H1 (cell line): ENCODE measurements at regions not wholly inside any gene's neighbourhood (a gene's known extent, or its start where the extent isn't known, plus 50 kb on each side); places are given as distances from the start of the nearest gene placed in this dataset.

Experiments used
- CTCF ChIA-PET: fragments of 300-600 bp; sonication (Branson Sonifier 250); formaldehyde crosslinking; loops from one replicate; lab custom pipeline; 2021; ENCODE audit not compliant: partially characterized antibody; lab: Charles Lee
- POLR2A ChIA-PET: fragments of 300-600 bp; sonication (Branson Sonifier 250); formaldehyde crosslinking; loops from one replicate; lab custom pipeline; 2021; ENCODE audit warnings: inconsistent platforms; ENCODE audit not compliant: partially characterized antibody; lab: Charles Lee
- DNase-seq, 2 experiments: peaks; one replicate each; pipeline versions ENCODE4 v3.0.0 to v3.0.0-alpha.2; 2010 to 2022; ENCODE audit warnings: low spot score in 2 of 2, low read depth in 1 of 2, mixed read lengths in 1 of 2
- FAIRE-seq: peaks from 2 replicates; lab custom pipeline; 2011; peaks lifted over from hg19 to GRCh38; lab: Jason Lieb, UNC
- H2AFZ ChIP-seq: 2 replicates; pipeline ENCODE4 v1.8.1; 2012; ENCODE audit warnings: low read length, inconsistent platforms
- H2AK5ac ChIP-seq: 2 replicates; pipeline ENCODE4 v1.6.1; 2013; ENCODE audit warnings: low read depth, low read length
- H2BK120ac ChIP-seq: replicated peaks from 2 replicates; pipeline ENCODE3; 2013; ENCODE audit warnings: low read depth, low read length, inconsistent platforms
- H2BK12ac ChIP-seq: 2 replicates; pipeline ENCODE4 v1.6.1; 2013; ENCODE audit warnings: low read depth, low read length
- H2BK15ac ChIP-seq: 2 replicates; pipeline ENCODE4 v1.6.1; 2013; ENCODE audit warnings: low read length
- H2BK20ac ChIP-seq: 2 replicates; pipeline ENCODE4 v1.6.1; 2013; ENCODE audit warnings: low read length
- H2BK5ac ChIP-seq: 2 replicates; pipeline ENCODE4 v1.6.1; 2013; ENCODE audit warnings: low read depth, low read length
- H3K14ac ChIP-seq: 2 replicates; pipeline ENCODE4 v1.6.1; 2013; ENCODE audit warnings: inconsistent platforms; ENCODE audit not compliant: insufficient read length
- H3K18ac ChIP-seq: 2 replicates; pipeline ENCODE4 v1.6.1; 2013; ENCODE audit warnings: low read length; ENCODE audit errors: extremely low read depth
- H3K23ac ChIP-seq: 2 replicates; pipeline ENCODE4 v1.6.1; 2013; ENCODE audit warnings: inconsistent platforms; ENCODE audit not compliant: insufficient read length
- H3K23me2 ChIP-seq: 2 replicates; pipeline ENCODE4 v1.6.1; 2013; ENCODE audit warnings: low read depth, low read length
- H3K27ac ChIP-seq: 2 replicates; pipeline ENCODE4 v1.6.1; 2011; ENCODE audit warnings: low read depth, low read length, inconsistent platforms
- H3K27me3 ChIP-seq, 4 experiments: replicated peaks in 1 of 4; 1 replicate in 1 of 4; 2 replicates in 3 of 4; pipeline versions ENCODE4 v1.6.1 to v1.8.1; 2011 to 2013; ENCODE audit warnings: low read length in 3 of 4, mild to moderate bottlenecking in 3 of 4, inconsistent platforms in 2 of 4, mixed read lengths in 2 of 4, moderate library complexity in 1 of 4; ENCODE audit not compliant: control insufficient read depth in 3 of 4, insufficient read depth in 3 of 4; ENCODE audit errors: extremely low read depth in 1 of 4
- H3K36me3 ChIP-seq, 4 experiments: 2 replicates each; pipeline versions ENCODE4 v1.6.1 to v1.8.1; 2011 to 2013; ENCODE audit warnings: mild to moderate bottlenecking in 4 of 4, low read length in 3 of 4, moderate library complexity in 2 of 4, control low read depth in 1 of 4, inconsistent platforms in 1 of 4; ENCODE audit not compliant: insufficient read depth in 4 of 4, control insufficient read depth in 2 of 4
- H3K4ac ChIP-seq: replicated peaks from 2 replicates; pipeline ENCODE3; 2013; ENCODE audit warnings: low read length, low read depth, mixed read lengths, inconsistent platforms; ENCODE audit not compliant: insufficient read length
- H3K4me1 ChIP-seq, 4 experiments: replicated peaks in 1 of 4; 1 replicate in 1 of 4; 2 replicates in 3 of 4; pipeline versions ENCODE4 v1.6.1 to v1.8.1; 2011 to 2013; ENCODE audit warnings: low read length in 3 of 4, inconsistent platforms in 2 of 4, mixed read lengths in 1 of 4; ENCODE audit not compliant: insufficient read depth in 4 of 4, control insufficient read depth in 3 of 4
- H3K4me2 ChIP-seq, 2 experiments: 2 replicates each; pipeline versions ENCODE4 v1.6.1 to v1.8.1; 2011 to 2013; ENCODE audit warnings: low read depth in 2 of 2, low read length in 2 of 2, control low read depth in 1 of 2, inconsistent platforms in 1 of 2, mild to moderate bottlenecking in 1 of 2; ENCODE audit not compliant: insufficient read depth in 1 of 2
- H3K4me3 ChIP-seq, 4 experiments: fragments of 200-600, 300-600 bp in 1 of 4; sonication (generic), shearing (Covaris generic), sonication (Bioruptor Twin) in 1 of 4; 2 replicates each; pipeline versions ENCODE4 v1.5.1 to v1.8.1; 2011 to 2016; ENCODE audit warnings: low read length in 4 of 4, low read depth in 3 of 4, control low read depth in 2 of 4, inconsistent platforms in 2 of 4, mild to moderate bottlenecking in 2 of 4, mixed read lengths in 1 of 4, moderate library complexity in 1 of 4; ENCODE audit not compliant: insufficient read depth in 2 of 4; ENCODE audit errors: extremely low read depth in 1 of 4
- H3K56ac ChIP-seq: replicated peaks from 2 replicates; pipeline ENCODE3; 2013; ENCODE audit warnings: low read depth, mild to moderate bottlenecking, mixed read lengths, low read length, inconsistent platforms; ENCODE audit not compliant: insufficient read length
- H3K79me1 ChIP-seq: 2 replicates; pipeline ENCODE4 v1.6.1; 2013; ENCODE audit warnings: low read depth, low read length, control low read depth
- H3K79me2 ChIP-seq, 2 experiments: 2 replicates each; pipeline versions ENCODE4 v1.6.1 to v1.8.1; 2012 to 2013; ENCODE audit warnings: low read length in 2 of 2, mild to moderate bottlenecking in 2 of 2, inconsistent platforms in 1 of 2; ENCODE audit not compliant: insufficient read depth in 2 of 2, control insufficient read depth in 1 of 2
- H3K9ac ChIP-seq, 4 experiments: replicated peaks in 1 of 4; 1 replicate in 1 of 4; 2 replicates in 3 of 4; pipeline versions ENCODE4 v1.6.1 to v1.8.1; 2011 to 2013; ENCODE audit warnings: low read depth in 3 of 4, low read length in 3 of 4, control low read depth in 2 of 4, mild to moderate bottlenecking in 2 of 4, moderate library complexity in 2 of 4, inconsistent platforms in 1 of 4; ENCODE audit errors: extremely low read depth in 1 of 4
- H3K9me3 ChIP-seq, 2 experiments: 2 replicates each; pipeline versions ENCODE4 v1.6.1 to v1.8.1; 2012 to 2013; ENCODE audit warnings: mild to moderate bottlenecking in 2 of 2, moderate library complexity in 2 of 2, control low read depth in 1 of 2, inconsistent platforms in 1 of 2, low read depth in 1 of 2, low read length in 1 of 2, mixed read lengths in 1 of 2; ENCODE audit not compliant: insufficient read depth in 2 of 2
- H4K20me1 ChIP-seq, 2 experiments: replicated peaks in 1 of 2; 2 replicates each; pipeline versions ENCODE3 to v1.8.1; 2011 to 2013; ENCODE audit warnings: inconsistent platforms in 2 of 2, low read length in 2 of 2, mild to moderate bottlenecking in 1 of 2; ENCODE audit not compliant: insufficient read depth in 2 of 2, control insufficient read depth in 1 of 2
- H4K5ac ChIP-seq: 2 replicates; pipeline ENCODE4 v1.6.1; 2013; ENCODE audit warnings: low read length, low read depth, mixed read lengths, inconsistent platforms; ENCODE audit not compliant: insufficient read length
- H4K8ac ChIP-seq: 2 replicates; pipeline ENCODE4 v1.8.0; 2013; ENCODE audit warnings: mild to moderate bottlenecking, moderate library complexity, low read length, inconsistent platforms; ENCODE audit not compliant: insufficient read depth; ENCODE audit errors: extremely low read depth
- H4K91ac ChIP-seq: replicated peaks from 2 replicates; pipeline ENCODE3; 2013; ENCODE audit warnings: low read length, mixed read lengths, inconsistent platforms; ENCODE audit not compliant: insufficient read length
- ASH2L ChIP-seq: fragments of 200-600, 300-600 bp; sonication (generic); IDR thresholded peaks from one replicate; pipeline ENCODE4 v1.7.1; 2017; ENCODE audit warnings: low read length
- HDAC6 ChIP-seq: IDR thresholded peaks from one replicate; pipeline ENCODE4 v1.7.1; 2012; ENCODE audit warnings: low read depth, mild to moderate bottlenecking, inconsistent platforms, low read length, moderate library complexity
- MAFK ChIP-seq: IDR thresholded peaks from 2 replicates; pipeline ENCODE4 v1.6.1; 2012; ENCODE audit warnings: low read depth, mild to moderate bottlenecking, improper control_type of control experiment, low read length
- NANOG ChIP-seq: IDR thresholded peaks from 2 replicates; pipeline ENCODE4 v1.6.1; 2011; ENCODE audit warnings: low read length, low read depth, mild to moderate bottlenecking, inconsistent platforms; ENCODE audit not compliant: insufficient read depth, poor library complexity, severe bottlenecking
- POLR2AphosphoS5 ChIP-seq: IDR thresholded peaks from 2 replicates; pipeline ENCODE4 v1.6.1; 2011; ENCODE audit warnings: low read depth, low read length
- POU5F1 ChIP-seq: IDR thresholded peaks from 2 replicates; pipeline ENCODE4 v1.6.1; 2011; ENCODE audit warnings: low read depth, mild to moderate bottlenecking, low read length, moderate library complexity
- RAD21 ChIP-seq, 2 experiments: IDR thresholded peaks in 1 of 2; conservative IDR thresholded peaks in 1 of 2; 2 replicates each; pipeline ENCODE4 v1.6.1; 2011; ENCODE audit warnings: low read depth in 2 of 2, low read length in 2 of 2, improper control_type of control experiment in 1 of 2, inconsistent platforms in 1 of 2, mild to moderate bottlenecking in 1 of 2, moderate library complexity in 1 of 2
- SAP30 ChIP-seq: fragments of 300-600 bp; sonication (generic); IDR thresholded peaks from 2 replicates; pipeline ENCODE4 v1.7.1; 2012; ENCODE audit warnings: low read length, moderate library complexity, mild to moderate bottlenecking, inconsistent platforms; ENCODE audit not compliant: insufficient read depth, insufficient replicate concordance
- SIN3A ChIP-seq, 2 experiments: IDR thresholded peaks in 1 of 2; conservative IDR thresholded peaks in 1 of 2; 2 replicates each; pipeline ENCODE4 v1.6.1; 2011 to 2012; ENCODE audit warnings: low read length in 2 of 2, improper control_type of control experiment in 1 of 2, low read depth in 1 of 2, mild to moderate bottlenecking in 1 of 2
- SIX5 ChIP-seq: IDR thresholded peaks from 2 replicates; pipeline ENCODE4 v1.6.1; 2011; ENCODE audit warnings: mild to moderate bottlenecking, low read depth, low read length
- TEAD4 ChIP-seq: IDR thresholded peaks from 2 replicates; pipeline ENCODE4 v1.6.1; 2012; ENCODE audit warnings: low read depth, low read length, inconsistent platforms, mixed read lengths
- ZNF274 ChIP-seq: IDR thresholded peaks from 2 replicates; pipeline ENCODE4 v1.7.0; 2012; ENCODE audit warnings: low read length, borderline replicate concordance; ENCODE audit errors: extremely low read depth
- WGBS, 2 experiments: shearing (Covaris generic) in 1 of 2; methylation state at CpG; one replicate each; pipeline versions ENCODE4 v1.1.6 to v1.1.7; 2013 to 2015; ENCODE audit warnings: low lambda C conversion rate in 2 of 2, mixed read lengths in 2 of 2, inconsistent platforms in 1 of 2, low coverage in 1 of 2, missing lambda C conversion rate in 1 of 2; ENCODE audit not compliant: insufficient replicate concordance in 2 of 2, insufficient coverage in 1 of 2, insufficient read length in 1 of 2; ENCODE audit errors: extremely low coverage in 1 of 2, missing lambda C conversion rate in 1 of 2; 5-methylcytosine and 5-hydroxymethylcytosine counted together

- no peak overlapping the region for H4K5ac ChIP-seq
- POLR2A ChIA-PET = no interaction called here
- no peaks in the 10 kb centered on the region for H3K79me2 ChIP-seq
- no peak overlapping the region for H2BK15ac ChIP-seq
- 77% methylated on average over 3 of the region's 3 CpGs; no CpG with 5 or more reads in 1 of the 2 experiments for WGBS, 2 experiments
- H3K4me3 ChIP-seq = no peak overlapping the region
- H3K79me1 ChIP-seq = no peaks in the 10 kb centered on the region
- H4K8ac ChIP-seq = no peak overlapping the region
- CTCF ChIA-PET = no interaction called here
- no peak overlapping the region for H3K4me2 ChIP-seq
- no peaks in the 10 kb centered on the region for H3K36me3 ChIP-seq
- DNase-seq = no peak
- no peak overlapping the region for H3K9ac ChIP-seq
- no peaks in the 10 kb centered on the region for H3K27me3 ChIP-seq
- no peak overlapping the region for H2AFZ ChIP-seq
- H2BK20ac ChIP-seq = no peak overlapping the region
- H3K9me3 ChIP-seq = peaks cover 3 to 4% of the 10 kb centered on the region in 2 experiments; a peak in 2 of 4 replicates
- H3K4me1 ChIP-seq = peaks cover 0 to 3% (median 0%) of the 10 kb centered on the region in 4 experiments; a peak in 1 of 7 replicates
- FAIRE-seq = no peak
- no peak overlapping the region for H3K18ac ChIP-seq
- peaks cover 6% of the 10 kb centered on the region; the same call in 1 of the 2 replicates for H3K23me2 ChIP-seq
- H3K4ac ChIP-seq = no peak overlapping the region
- no peak overlapping the region for H4K91ac ChIP-seq
- H2BK120ac ChIP-seq = no peak overlapping the region
- H4K20me1 ChIP-seq = peaks cover 0 to 5% of the 10 kb centered on the region in 2 experiments
- H3K56ac ChIP-seq = no peak overlapping the region
- H2BK5ac ChIP-seq = no peak overlapping the region
- H3K23ac ChIP-seq = no peak overlapping the region
- no peak overlapping the region for H3K27ac ChIP-seq
- TF ChIP-seq HDAC6 (no peak), ZNF274 (no peak), SIN3A (conservative IDR thresholded peaks at IDR 0.05 in 1 of 2, IDR thresholded peaks at IDR 0.05 in 1 of 2; ENCODE audit: low read depth in 1 of 2, low read length in 2 of 2) (no peak), POU5F1 (no peak), NANOG (no peak), SAP30 (no peak), TEAD4 (no peak), ASH2L (no peak), SIX5 (no peak), RAD21 (IDR thresholded peaks at IDR 0.05 in 1 of 2, conservative IDR thresholded peaks at IDR 0.05 in 1 of 2; ENCODE audit: low read depth in 2 of 2, low read length in 2 of 2) (no peak), MAFK (no peak), POLR2AphosphoS5 (no peak)
- no peak overlapping the region for H2BK12ac ChIP-seq
- no peak overlapping the region for H2AK5ac ChIP-seq
- no peak overlapping the region for H3K14ac ChIP-seq
Measured at GRCh38 chr7:3238525-3239210, 62.4 kb upstream of the SDK1 start.
